ENCODE measurements at regions not wholly inside any gene's neighbourhood (a gene's known extent, or its start where the extent isn't known, plus 50 kb on each side); places are given as distances from the start of the nearest gene placed in this dataset.

DNA sequence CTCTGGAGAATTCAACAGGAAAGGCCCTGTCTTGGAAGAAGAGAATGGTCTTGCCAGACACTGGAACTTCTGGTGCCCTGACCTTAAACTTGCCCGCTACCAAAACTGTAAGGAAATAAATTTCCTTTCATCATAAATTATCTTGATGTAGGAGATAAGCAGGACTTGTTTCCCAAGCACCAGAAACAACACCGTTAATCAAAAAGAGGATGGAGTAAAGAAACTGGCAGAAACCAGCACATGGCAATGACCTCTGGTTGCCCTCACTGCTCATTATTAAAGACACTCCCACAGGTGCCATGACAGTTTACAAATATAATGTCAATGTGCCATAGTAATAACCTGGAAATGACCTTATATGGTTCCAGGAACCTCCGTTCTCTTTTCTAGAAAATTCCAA, 426.1 kb downstream of the EDEM1 start:
- BruUV-seq (replicated peaks): no TSS peak
- Histone ChIP-seq H4K20me1 (ENCODE audit: insufficient read depth, low read length) (no peaks in the 10 kb centered on the region), H2AFZ (ENCODE audit: low read length) (no peak overlapping the region), H3K4me3 (ENCODE audit: low read depth, low read length, poor library complexity, severe bottlenecking) (no peak overlapping the region), H3K4me1 (ENCODE audit: insufficient read depth, low read length, poor library complexity, severe bottlenecking) (no peaks in the 10 kb centered on the region), H3K9me3 (ENCODE audit: low read length) (no peaks in the 10 kb centered on the region), H3K9me2 (ENCODE audit: insufficient read depth, low read length) (no peaks in the 10 kb centered on the region), H3K36me3 (ENCODE audit: insufficient read depth, low read length) (no peaks in the 10 kb centered on the region), H3K79me2 (ENCODE audit: insufficient read depth, low read depth, low read length) (no peaks in the 10 kb centered on the region), H3K4me2 (ENCODE audit: low read length) (no peak overlapping the region), H3K27ac (ENCODE audit: low read depth, low read length, poor library complexity, severe bottlenecking) (no peak overlapping the region)
- ChIA-PET CTCF (ENCODE audit: unreplicated experiment) (no interaction called here), POLR2A (no interaction called here)
- TF ChIP-seq EZH2phosphoT487 (IDR thresholded peaks at IDR 0.05; ENCODE audit: borderline replicate concordance, low read depth, low read length) (no peak), CTCF (conservative IDR thresholded peaks at IDR 0.05; ENCODE audit: low read length) (no peak)
- intact Hi-C loops (cut with micrococcal nuclease; ENCODE audit: unreplicated experiment): no loop called here
- no peak for DNase-seq (ENCODE audit: low spot score)

DNA sequence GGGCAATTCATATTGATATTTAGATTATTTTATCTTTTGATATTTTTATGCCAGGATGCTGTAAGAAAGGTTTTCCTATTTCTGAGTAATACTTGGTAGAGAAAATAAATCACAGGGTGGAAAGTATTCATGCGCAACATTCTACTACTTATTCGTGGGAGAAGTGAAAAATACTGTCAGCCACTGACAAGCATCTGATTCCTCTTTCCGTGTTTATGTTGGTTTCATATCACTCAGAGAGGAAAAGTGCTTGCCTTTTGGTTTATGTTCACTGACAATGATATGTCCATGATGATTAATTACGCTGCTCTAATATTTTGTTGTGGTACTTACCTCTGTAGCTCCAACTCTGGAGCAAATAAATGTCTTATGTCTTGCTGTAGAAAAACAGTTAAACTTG, 429.4 kb downstream of the EDEM1 start:
- Histone ChIP-seq H3K27ac (ENCODE audit: low read depth, low read length, poor library complexity, severe bottlenecking) (no peak overlapping the region), H3K36me3 (ENCODE audit: insufficient read depth, low read length) (no peaks in the 10 kb centered on the region), H4K20me1 (ENCODE audit: insufficient read depth, low read length) (no peaks in the 10 kb centered on the region), H3K4me3 (ENCODE audit: low read depth, low read length, poor library complexity, severe bottlenecking) (no peak overlapping the region), H3K4me1 (ENCODE audit: insufficient read depth, low read length, poor library complexity, severe bottlenecking) (no peaks in the 10 kb centered on the region), H3K9me3 (ENCODE audit: low read length) (no peaks in the 10 kb centered on the region), H2AFZ (ENCODE audit: low read length) (no peak overlapping the region), H3K79me2 (ENCODE audit: insufficient read depth, low read depth, low read length) (no peaks in the 10 kb centered on the region), H3K9me2 (ENCODE audit: insufficient read depth, low read length) (no peaks in the 10 kb centered on the region), H3K4me2 (ENCODE audit: low read length) (no peak overlapping the region)
- no peak for DNase-seq (ENCODE audit: low spot score)
- CTCF ChIA-PET (ENCODE audit: unreplicated experiment): no interaction called here
- POLR2A ChIA-PET: no interaction called here
- BruUV-seq (replicated peaks): no TSS peak
- TF ChIP-seq CTCF (conservative IDR thresholded peaks at IDR 0.05; ENCODE audit: low read length) (no peak), EZH2phosphoT487 (IDR thresholded peaks at IDR 0.05; ENCODE audit: borderline replicate concordance, low read depth, low read length) (no peak)
- intact Hi-C loops (cut with micrococcal nuclease; ENCODE audit: unreplicated experiment): no loop called here

DNA sequence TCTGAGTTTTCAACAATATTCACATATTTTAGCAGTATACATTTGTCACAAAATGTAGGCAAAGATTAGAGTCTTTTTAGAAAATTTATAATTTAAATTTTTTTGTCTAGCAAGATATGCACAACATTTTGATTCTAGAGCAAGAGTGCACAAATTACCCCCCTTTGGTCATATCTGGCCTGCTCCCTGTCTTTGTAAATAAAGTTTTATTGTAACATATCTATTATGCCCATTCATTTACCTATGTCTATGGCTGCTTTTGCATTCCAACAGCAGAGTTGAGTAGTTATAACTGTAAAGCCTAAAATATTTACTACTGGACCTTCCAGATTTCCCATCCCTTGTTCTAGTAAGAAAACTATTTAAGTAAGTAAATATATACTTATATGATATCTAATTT, 430.7 kb downstream of the EDEM1 start:
- no TSS peak for BruUV-seq (replicated peaks)
- intact Hi-C loops (cut with micrococcal nuclease; ENCODE audit: unreplicated experiment): no loop called here

More for the DNA sequence above, 430.7 kb downstream of the EDEM1 start:
- Histone ChIP-seq H3K36me3 (ENCODE audit: insufficient read depth, low read length) (no peaks in the 10 kb centered on the region), H3K4me2 (ENCODE audit: low read length) (no peak overlapping the region), H3K79me2 (ENCODE audit: insufficient read depth, low read depth, low read length) (no peaks in the 10 kb centered on the region), H3K4me1 (ENCODE audit: insufficient read depth, low read length, poor library complexity, severe bottlenecking) (no peaks in the 10 kb centered on the region), H3K4me3 (ENCODE audit: low read depth, low read length, poor library complexity, severe bottlenecking) (no peak overlapping the region), H2AFZ (ENCODE audit: low read length) (no peak overlapping the region), H3K9me3 (ENCODE audit: low read length) (no peaks in the 10 kb centered on the region), H4K20me1 (ENCODE audit: insufficient read depth, low read length) (no peaks in the 10 kb centered on the region), H3K27ac (ENCODE audit: low read depth, low read length, poor library complexity, severe bottlenecking) (no peak overlapping the region), H3K9me2 (ENCODE audit: insufficient read depth, low read length) (no peaks in the 10 kb centered on the region)
- ChIA-PET CTCF (ENCODE audit: unreplicated experiment) (no interaction called here), POLR2A (no interaction called here)
- DNase-seq (ENCODE audit: low spot score): no peak
- no peak for TF ChIP-seq CTCF (conservative IDR thresholded peaks at IDR 0.05; ENCODE audit: low read length)
- TF ChIP-seq EZH2phosphoT487 (IDR thresholded peaks at IDR 0.05; ENCODE audit: borderline replicate concordance, low read depth, low read length): no peak

All from OCI-LY7 (cell line).